COLO668 (cell line): ENCODE measurements at regions not wholly inside any gene's neighbourhood (a gene's known extent, or its start where the extent isn't known, plus 50 kb on each side); places are given as distances from the start of the nearest gene placed in this dataset.

Experiments used
- DNase-seq: peaks from one replicate; lab custom pipeline; 2025; ENCODE audit not compliant: unreplicated experiment; lab: John Stamatoyannopoulos, UW

DNA sequence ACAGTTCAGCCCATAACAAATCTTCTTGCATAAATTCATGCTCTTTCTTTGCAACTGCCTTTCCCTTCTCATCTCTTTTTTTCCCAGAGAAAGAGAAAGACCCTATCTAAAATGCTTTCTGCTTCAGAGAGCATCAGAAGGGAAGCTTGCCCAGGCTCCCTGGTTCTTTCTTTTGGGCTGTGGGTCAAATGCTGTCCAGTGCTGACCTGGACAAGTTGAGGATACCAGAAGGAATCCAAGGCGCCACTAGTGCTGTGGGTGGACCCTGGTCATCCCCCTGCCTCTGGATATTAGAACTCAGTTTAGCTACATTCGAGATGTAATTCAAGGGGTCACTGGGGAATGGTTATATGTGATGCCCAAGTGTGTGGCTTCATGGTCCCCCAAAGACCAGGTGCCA is 411.6 kb downstream of the RPS24 start:
- DNase-seq, result no peak

DNA sequence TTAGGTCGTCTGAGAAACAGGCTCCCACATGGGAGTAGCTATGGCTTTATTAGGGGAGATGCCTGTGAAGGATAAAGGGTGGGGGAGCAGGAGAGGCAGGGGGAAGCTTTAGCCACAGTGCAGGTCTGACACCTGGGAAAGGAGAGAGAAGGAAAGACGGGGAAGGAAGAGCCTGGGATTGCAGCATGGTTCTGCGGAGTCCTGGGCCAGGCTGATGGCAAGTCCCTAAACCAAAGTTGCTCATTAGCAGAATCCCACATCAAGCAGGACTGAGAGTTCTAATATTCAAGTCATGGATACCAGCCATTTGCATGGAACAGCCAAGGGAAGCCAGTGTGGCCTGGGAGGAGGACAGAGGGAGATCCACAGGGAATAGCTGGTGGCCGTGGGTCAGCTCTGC is 414.8 kb downstream of the RPS24 start:
- no peak for DNase-seq

DNA sequence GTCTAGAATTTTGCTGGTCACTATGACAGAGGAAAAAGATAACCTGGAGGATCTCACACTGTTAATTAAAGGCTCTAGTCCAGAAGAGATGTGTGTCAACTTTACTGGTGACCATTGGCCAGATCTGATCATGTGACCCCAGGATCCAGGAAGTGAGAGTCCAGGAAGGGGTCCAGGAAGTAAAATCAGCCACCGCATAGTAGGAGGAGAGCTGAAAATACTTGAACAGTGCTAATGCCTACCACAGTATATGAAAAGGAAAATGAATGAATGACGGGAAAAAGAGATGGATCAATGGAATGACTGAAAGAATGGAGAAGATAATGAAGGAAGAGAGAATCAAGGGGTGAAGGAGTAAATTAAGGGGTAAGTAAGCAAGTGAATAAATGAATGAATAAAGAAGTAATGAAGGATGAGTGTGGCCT is 415.3 kb downstream of the RPS24 start:
- no peak for DNase-seq

- DNase-seq, result no peak
These were observed 415.9 kb downstream of the RPS24 start for GRCh38 chr10:78449554-78449953.

- DNase-seq, result no peak
These were observed 416.6 kb downstream of the RPS24 start for GRCh38 chr10:78450239-78450638.

DNA sequence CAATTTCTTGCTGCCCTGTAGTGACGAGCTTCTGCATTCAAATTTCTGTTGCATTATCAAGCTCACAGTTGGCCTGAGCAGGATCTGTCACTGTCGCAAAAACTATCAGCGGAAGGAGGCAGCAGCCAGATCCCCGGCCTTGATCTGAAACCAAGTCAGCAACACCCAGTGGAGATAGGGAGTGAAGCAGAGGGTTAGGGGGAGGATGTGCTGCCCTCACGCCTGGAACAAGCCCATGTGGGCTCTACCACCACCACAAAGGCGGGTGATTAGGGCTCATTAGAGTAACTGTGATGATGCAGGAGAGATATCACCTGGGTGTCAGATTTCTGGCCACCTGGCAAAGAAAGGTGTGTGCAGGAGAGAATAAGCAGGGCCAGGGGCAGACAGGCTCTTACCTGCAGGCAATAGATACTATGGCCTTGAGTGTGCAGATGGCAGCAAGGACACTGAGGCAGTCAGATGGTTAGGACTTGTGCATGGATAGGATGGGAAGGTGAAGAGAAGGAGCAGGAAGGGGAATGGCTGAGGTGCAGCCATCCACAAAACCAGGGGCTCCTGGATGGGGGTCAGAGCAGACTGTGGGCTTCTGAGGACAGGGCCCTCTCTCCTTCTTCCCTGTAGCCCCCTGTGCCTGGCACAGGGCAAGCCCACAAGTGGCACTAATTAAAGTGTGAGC is 417.3 kb downstream of the RPS24 start:
- peak; percentile 72 for DNase-seq

GRCh38 chr10:78451592-78451991 is 417.9 kb downstream of the RPS24 start:
- peak; percentile 47 for DNase-seq

GRCh38 chr10:78454123-78454645 is 420.5 kb downstream of the RPS24 start:
- DNase-seq, result no peak

DNA sequence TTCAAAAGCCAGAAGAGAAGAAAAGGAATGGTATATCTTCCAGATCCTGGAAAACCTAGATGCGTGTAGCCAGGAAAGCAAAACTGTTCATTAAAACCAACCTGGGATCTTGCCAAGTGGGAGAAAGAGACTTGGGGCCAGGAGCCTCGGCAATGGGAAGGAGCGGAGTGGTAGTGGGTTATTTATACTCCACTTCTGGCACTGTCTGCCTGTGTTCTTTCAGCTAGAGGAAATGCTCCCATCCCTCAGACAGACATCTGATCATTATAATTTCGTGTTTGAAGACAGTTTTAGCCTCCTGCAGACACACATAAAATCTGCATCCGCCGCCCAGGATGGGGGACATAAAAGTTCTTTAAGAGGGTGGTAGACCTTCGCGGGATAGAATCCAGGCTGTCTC is 421.6 kb downstream of the RPS24 start:
- DNase-seq, result no peak

DNA sequence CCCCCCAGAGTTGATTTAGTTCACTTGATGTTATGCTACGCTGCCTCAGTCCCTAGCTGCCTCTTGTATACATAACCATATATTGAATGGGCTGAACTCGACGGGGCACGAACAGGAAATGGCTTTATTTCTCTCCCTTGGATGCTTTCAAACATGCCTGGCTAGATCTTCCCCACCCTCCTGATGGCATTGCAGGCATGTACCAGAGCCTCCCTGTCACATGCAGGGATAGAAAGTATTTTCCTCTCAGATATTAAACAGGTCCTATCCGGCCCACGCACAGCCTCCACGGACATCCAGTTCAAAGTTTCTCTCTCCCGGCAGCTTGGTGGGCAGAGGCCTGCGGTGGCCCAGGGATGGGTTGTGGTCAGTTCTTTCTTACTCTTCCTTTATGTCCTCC is 422.1 kb downstream of the RPS24 start:
- peak; percentile 13 for DNase-seq

DNA sequence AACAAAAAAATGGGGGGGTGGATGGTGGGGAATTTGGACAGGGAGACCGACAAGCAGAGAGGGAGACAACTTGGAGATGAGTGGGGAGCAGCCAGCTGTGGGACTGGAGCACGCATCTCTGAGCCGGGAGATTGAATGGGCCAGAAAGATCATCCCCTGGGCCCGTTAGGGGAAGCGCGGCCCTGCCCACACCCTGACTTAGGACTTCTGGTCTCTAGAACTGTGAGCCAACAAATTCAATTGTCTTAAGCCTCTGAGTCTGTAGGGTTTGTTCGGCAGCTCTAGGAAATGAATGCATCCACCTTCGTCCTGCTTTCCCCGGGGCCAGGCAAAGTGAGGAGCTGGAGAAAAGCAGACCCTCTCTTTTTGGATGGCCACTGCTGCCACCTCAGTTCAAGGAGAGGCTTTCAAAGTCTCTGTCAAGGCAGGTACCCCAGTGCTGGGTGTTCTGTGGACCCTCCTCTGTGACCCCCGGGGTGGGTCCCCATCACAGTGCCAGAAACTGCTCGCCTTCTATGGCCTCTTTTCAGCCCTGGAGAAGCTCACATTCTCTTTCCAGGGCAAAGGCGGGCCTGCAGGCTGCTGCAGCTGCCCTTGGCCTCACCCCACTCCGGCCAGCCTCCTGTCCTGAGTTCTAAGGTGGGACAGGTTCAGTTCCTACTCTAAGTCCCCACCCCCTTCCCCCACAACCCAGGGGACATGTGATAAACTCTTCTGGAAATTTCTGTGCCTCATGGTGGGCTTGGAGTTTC is 423.2 kb downstream of the RPS24 start:
- DNase-seq, result no peak

DNA sequence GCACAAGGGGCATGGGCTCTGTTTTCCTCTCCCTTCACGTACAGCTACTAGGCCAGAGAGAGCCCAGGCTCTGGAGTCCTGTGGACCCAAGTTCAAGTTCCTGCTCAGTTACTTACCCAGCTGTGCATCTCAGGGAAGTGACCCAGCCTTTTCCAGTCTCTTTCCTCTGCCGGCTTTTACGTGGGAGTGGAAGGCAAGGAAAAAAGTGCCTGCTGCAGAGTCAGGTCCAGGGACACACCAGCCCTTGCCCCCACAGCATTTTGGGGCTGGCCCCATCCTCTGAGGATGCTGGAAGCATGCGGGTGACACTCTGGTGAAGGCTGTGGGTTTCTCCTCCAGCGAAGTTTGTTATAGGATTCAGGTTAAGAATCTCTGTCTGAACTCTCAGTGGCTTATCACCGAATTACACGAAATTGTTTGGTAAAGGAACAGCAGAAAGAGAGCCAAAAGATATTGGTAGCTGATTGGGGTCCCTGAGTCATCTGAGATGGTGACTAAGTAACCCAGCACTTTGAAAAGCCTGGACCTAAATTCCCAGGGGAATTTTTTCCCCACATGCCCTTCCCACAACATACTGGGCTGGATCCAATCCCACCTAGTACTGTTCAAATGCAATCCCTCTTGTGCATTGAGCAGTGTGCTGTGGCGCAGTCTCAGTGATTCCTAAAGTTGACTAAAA is 424.3 kb downstream of the RPS24 start:
- no peak for DNase-seq

DNA sequence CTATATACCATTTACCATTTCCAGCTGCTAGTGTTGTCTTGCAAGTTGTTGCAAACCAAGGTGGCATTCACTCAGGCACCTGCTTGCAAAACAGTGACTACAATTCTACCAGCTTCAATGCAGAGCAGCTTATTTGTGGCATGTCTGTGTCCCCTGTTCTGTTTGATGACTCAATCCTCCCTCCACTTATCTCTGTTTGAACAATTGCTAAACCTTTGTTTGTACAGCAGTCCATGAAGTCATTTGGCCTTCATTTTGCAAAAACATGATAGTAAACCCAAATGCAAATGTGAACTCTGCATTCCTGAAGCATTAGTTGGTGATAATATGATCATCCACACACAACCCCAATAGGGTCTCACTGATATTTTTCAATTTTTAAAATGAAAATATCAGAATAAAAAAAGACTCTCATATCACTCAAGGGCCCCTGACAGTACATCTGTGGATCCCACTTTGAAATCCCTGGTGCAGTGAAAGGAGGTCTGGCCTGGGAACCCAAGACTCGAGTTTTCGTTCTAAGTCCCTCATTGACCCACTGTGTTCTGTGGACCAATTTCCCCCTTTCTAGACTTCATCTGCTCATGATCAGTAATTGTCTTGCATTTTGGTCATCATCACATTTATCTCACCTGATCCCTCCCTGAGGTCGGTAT is 425.4 kb downstream of the RPS24 start:
- DNase-seq, result peak; percentile 48

DNA sequence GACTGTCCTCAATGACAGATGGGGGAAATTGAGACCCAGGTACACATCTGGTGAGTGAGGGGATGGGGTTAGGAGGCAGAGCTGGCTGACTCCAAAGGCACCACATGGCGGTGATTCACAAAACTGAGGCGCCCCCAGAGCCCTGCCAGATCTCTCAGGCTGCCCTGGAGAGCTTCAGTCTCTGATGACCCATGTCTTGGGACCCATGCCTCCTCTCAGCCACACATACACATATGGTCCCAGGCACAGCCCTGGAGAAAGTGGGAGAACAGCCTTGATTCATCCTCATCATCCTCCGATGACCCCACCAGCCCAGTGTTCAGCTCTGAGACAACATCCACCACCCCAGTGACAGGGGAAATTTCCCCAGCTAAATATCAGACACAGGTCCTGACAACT is 426.0 kb downstream of the RPS24 start:
- no peak for DNase-seq

GRCh38 chr10:78460204-78460603 is 426.5 kb downstream of the RPS24 start:
- no peak for DNase-seq

DNA sequence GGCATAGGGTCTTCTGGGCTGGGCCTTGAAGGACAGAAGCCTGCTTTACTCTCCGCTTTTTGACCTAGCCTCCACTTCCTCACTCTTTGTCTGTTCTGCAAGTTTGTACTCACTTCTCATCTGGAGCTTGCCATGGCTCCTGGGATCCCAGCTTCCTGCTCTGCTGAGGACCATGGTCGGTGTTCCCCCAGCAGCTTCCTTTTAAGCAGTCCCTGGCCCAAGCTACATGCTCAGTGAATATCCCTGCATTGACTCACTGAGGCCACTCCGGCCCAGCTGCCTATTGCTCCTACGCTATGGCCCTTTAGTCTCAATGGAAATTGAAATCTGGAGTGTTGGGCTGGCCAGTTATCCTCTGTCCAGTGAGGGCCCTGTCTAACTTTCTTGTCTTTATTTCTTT is 427.7 kb downstream of the RPS24 start:
- DNase-seq, result no peak

GRCh38 chr10:78462176-78462575 is 428.5 kb downstream of the RPS24 start:
- DNase-seq, result no peak

DNA sequence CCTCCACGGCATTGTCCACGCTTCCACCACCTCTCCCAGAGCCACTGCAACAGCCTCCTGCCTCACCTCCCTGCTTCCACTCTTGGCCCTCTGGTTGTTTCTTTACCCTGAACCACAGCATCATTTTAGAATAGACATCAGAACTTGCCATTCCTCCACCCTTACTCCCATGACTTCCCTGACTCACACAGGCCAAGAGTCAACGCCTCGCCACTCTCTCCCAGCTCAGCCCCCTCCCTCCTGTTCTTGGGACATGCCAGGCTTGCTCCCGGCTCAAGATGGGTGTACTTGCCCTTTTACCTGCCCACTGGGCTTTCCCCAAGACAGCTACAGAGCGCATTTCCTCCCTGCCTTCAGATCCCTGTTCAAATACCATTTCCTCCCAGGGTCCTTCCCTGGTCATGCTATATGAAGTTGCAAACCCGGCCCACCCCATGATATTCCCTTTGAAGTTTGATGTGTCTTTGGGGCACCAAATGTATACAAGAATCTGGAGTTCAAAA is 429.1 kb downstream of the RPS24 start:
- no peak for DNase-seq

GRCh38 chr10:78464118-78464855 is 430.6 kb downstream of the RPS24 start:
- no peak for DNase-seq

DNA sequence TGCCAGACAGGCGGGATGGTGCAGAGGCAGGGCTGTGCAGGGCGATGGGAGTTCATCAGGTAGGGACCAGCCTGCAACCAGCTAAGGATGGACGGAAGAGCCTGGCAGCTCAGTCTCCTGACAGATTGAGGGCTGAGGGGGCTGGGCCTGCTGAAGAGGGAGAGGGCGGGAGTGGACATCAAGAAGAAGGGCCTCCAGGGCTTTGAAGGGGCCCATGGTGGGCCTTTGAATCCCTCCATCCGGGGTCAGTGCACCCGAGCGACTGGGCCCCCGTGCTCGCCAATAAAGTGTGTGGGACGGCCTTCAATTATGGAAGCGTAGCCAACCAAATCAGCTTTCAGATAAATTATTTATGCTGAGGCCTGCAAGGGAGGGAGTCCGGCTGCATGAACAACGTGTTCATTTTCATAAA is 431.2 kb downstream of the RPS24 start:
- no peak for DNase-seq
